Posterior vena cava (tissue), 2 donors: ENCODE measurements at regions not wholly inside any gene's neighbourhood (a gene's known extent, or its start where the extent isn't known, plus 50 kb on each side); places are given as distances from the start of the nearest gene placed in this dataset.

ENCODE experiments used
- DNase-seq: peaks from one replicate; pipeline ENCODE4 v3.0.0-alpha.2; 2020; ENCODE audit warnings: low spot score
- intact Hi-C, 2 donors: fragments of 100-400 bp; cut with DNase I; formaldehyde crosslinking; loops; one replicate each; pipeline versions ENCODE4 v1.14.1 to v1.14.2; 2022 to 2023
- donor health status: DM: yes; HTN: yes; CAD: no.
- donor health status: DM: yes; HTN: yes; CAD: no.

- DNase-seq = no peak
- intact Hi-C loops = no loop called here
Measured at GRCh38 chr13:47069133-47069532, 172.3 kb upstream of the HTR2A start.

GRCh38 chr13:47067306-47067705 lies 170.5 kb upstream of the HTR2A start:
- no peak for DNase-seq
- intact Hi-C loops = no loop called here

GRCh38 chr13:47066226-47066625 lies 169.4 kb upstream of the HTR2A start:
- intact Hi-C loops = no loop called here
- no peak for DNase-seq

- DNase-seq = no peak
Measured at GRCh38 chr13:47064381-47064780, 167.5 kb upstream of the HTR2A start.

GRCh38 chr13:47049276-47049989 lies 152.6 kb upstream of the HTR2A start:
- no peak for DNase-seq
- intact Hi-C loops = no loop called here

More at GRCh38 chr13:47064381-47064780, 167.5 kb upstream of the HTR2A start:
- intact Hi-C loops = no loop called here

DNA sequence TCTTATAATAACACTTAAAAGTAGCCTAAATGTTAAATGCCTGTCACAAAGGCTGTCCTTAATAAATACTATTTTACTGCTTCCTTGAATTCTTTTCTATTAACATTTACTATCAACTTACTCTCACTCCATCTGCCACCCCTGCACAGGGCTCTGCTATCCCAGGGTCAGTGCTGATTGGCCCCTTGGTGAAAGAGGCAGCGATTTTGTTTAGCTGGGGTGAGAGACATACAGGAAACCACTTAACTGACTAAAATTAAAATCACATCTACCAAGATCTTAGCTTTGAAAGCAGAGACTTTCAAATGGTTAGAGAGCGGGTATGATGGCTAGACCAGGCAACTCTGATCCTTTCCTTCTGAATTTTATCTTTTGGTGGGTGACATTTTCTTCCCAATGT lies 149.9 kb upstream of the HTR2A start:
- intact Hi-C loops = no loop called here
- DNase-seq = no peak

DNA sequence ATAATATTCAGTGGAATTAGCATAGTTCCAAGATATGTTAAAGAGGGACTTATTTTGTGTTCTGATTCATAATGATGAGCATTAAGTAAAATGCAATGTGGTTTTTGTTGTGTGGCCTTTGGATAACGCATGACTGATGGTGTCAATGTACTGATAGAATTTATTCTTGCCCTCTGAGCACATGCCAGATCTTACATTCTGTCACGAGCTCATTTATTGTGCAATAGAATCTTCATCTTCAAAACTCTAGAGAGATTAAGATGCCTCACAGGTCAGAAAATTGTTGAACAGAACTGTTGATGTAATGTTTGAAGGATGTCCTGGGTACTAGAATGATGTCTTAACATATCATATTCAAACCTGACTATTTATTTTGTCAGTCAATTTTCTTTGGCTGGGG lies 148.0 kb upstream of the HTR2A start:
- no peak for DNase-seq
- intact Hi-C loops = no loop called here

GRCh38 chr13:47039106-47039505 lies 142.3 kb upstream of the HTR2A start:
- no peak for DNase-seq
- intact Hi-C loops = no loop called here

- intact Hi-C loops = no loop called here
- DNase-seq = no peak
Measured at GRCh38 chr13:47038188-47038587, 141.3 kb upstream of the HTR2A start.

DNA sequence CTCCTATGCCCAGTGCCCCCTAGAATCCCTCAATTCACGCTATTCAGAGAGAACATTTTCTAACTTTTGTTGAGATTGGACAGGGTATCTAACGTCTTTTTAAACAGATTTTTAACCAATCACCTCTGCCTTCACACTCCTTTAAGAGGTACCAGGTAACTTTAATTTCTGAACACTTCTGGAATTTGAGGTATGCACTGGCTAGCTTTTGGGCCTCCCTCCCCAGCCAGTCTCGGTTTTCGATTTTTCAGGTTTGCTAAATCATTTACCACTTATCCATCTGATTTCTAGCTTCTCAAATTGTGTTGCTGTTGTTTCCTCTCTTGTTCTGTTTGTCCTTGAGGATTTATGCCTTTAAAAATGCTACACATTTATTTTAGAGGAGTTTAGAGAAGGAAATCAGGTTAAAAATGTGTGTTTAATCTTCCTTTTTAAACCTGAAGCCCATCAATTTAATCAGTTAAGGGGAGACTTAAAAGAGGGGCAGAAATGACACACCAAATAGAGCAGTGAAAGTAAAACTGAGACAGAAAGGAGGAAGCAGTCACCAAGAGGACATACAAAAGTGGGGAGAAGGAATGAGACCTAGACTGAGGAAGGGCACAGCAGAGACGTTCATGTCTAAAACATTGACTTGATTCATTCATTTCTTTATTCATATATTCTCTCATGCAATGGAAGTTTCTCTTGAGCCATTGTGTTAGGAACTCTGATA lies 139.6 kb upstream of the HTR2A start:
- intact Hi-C loops = no loop called here
- no peak for DNase-seq

DNA sequence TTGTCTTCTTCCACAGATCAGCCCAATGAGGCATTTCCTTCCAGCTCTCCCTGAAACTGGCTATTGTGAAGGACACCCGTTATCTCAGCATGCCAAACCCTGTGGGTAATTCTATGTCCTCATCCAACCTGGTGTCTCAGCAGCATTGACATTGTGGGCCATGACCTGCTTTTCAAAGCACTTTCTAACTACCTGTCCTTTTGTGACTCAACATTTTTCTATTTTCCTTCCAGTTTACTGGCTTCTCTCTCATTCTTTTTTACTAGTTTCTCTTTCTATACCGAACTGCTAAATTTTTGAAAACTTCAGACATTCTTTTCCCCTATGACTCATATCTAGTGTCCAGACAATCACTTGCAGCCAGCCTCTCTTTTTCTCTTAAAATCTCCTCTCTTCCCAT lies 136.4 kb upstream of the HTR2A start:
- intact Hi-C loops = no loop called here
- DNase-seq = no peak

DNA sequence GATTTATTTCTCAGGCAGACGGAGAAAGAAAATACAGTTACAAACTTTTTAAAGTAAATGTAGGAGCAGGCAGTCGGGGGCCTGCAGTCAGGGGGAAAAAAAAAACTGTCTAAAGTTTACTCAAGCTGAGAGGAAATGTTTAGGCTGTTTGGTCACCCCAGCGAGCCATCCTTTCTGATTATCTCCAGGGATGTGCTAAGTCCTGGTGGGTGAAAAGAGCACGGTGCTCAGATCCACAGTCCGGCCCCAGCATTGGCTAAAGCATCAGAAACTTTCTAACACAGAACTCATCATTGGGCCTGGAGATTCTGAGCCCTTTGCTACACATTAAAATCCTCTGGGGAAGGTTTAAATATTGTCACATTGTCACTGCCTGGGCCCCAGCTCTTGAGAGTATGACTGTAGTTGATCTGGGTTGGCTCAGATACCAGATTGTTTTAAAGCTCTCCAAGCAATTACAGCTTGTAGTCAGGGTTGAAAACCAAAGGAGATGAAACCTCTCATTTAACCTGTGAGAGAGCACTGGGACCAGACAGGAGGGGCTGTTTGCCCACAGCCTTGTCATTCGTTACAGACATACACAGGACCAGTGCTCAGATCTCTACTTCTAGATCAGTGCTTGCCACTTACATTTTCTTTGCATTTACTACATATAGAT lies 131.1 kb upstream of the HTR2A start:
- no peak for DNase-seq
- intact Hi-C loops = no loop called here

DNA sequence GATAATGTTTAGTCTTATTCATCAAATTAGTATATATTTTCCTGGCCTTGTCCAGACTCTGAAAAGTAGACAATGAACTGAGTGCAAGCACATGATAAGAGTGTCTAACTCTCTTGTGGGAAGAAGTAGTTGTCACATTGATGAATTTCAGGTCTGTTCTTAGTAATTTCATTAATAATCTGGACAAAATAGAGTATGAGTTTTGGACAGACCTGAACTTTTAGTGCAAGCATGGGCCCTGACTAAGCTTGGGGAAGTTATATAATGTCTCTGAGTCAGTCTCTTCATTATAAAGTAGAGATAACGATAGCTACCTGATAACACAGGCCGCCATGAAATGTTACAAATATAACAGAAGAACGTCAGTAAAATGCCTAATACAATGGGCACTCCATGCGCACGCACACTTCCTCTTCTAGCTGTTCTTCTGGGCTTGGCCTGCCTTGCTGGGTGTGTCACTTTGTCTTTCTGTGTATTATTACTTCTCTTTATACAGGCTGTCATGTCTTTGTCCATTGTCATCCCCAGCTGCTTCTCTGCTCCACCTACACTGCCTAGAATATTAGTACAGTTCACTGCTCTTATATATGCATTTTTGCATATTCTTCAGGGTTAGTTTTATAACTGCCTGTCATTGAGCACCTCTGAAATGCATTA lies 129.1 kb upstream of the HTR2A start:
- no peak for DNase-seq
- intact Hi-C loops = no loop called here

- no peak for DNase-seq
- intact Hi-C loops = no loop called here
Measured at GRCh38 chr13:47019977-47020376, 123.1 kb upstream of the HTR2A start.

DNA sequence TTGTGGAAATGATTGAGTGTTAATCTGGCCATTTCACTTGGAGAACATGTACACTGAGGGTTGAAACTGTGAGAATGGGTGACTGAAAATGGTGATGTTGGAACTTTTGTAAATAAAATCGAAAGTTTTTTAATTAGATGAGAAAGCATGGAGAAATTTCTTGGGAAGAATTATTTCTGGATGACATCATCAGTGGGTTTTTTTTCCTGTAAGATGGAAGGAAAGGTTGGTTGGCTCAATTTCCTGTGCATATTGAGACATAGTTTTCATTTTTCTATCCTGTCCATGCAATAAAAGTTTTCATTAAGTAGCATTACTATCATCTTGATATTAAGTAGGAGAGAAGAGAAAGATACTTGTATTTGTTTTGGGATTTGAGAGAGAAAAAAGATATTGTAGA lies 120.6 kb upstream of the HTR2A start:
- DNase-seq = no peak
- intact Hi-C loops = no loop called here

DNA sequence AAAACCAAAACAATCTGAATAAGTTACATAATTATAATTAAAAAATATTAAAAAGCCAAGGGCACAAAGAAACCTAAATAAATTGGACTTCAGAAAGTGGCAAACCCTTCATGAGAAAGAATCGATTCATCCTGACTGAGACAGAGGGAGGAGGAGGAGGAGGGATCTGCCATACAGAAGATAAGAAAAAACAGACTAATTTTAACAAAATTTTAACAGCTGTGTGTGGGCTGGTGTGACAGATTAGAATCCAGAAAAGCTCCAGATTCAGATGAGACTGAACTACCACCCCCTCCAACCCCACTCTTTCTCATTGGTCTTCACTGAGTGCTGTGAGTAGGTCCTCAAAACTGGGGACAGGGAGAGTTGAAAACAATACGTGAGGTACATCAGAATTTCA lies 111.5 kb upstream of the HTR2A start:
- no peak for DNase-seq
- intact Hi-C loops = no loop called here

- no peak for DNase-seq
- intact Hi-C loops = no loop called here
Measured at GRCh38 chr13:47005756-47006414, 109.0 kb upstream of the HTR2A start.

DNA sequence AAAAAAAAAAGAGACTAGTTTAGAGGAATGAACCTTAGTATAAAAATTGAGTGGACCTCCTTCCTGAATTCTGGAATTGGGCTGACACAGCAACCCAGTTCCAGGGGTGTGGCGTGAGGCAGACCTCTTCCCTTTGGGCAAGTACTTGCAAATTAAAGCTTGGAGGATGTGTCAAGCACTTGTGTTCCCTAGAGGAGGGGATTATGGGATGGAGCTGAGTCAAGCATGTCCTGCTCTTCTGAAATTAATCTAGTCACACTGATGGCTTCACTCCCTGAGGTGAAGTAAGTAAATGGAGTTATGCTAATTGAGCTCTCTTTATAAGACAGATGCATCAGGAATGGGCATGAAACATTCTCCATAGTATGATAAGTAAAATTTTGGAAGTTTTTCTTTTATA lies 107.7 kb upstream of the HTR2A start:
- DNase-seq = no peak
- intact Hi-C loops = no loop called here

- no peak for DNase-seq
- intact Hi-C loops = no loop called here
Measured at GRCh38 chr13:47004027-47004426, 107.2 kb upstream of the HTR2A start.

- intact Hi-C loops = no loop called here
- no peak for DNase-seq
Measured at GRCh38 chr13:47000165-47000564, 103.3 kb upstream of the HTR2A start.
